ENCODE measurements at regions not wholly inside any gene's neighbourhood (a gene's known extent, or its start where the extent isn't known, plus 50 kb on each side); places are given as distances from the start of the nearest gene placed in this dataset.
"Not testable (repeated sequence)": the region's sequence is repeated elsewhere in the genome, so short reads cannot be mapped to it uniquely, and the experiment has no call there.

DNA sequence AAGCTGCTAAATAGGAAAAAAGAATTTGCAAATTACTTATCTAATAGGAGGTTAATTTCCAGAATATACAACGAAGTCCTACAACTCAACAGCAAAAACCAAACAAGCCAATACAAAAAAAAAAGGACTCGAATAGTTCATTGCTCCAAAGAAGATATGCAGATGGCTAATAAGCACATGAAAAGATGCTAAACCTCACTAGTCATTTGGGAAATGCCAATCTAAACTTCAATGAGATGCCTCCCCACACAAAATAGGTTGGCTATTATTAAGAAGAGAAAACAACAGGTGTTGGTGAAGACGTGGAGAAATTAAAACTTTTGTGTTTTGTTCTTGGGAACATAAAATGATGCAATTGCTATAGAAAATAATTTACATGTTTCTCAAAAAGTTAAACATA, 1634.4 kb upstream of the DDX18 start:
- DNase-seq (ENCODE audit: low read depth, low spot score) (no peak), FAIRE-seq (no peak)
- Histone ChIP-seq H3K27me3 (ENCODE audit: control insufficient read depth, extremely low read depth, insufficient read depth, low read length) (no peaks in the 10 kb centered on the region), H3K4me2 (ENCODE audit: control insufficient read depth, extremely low read depth, insufficient read depth, low read depth, low read length) (no peak overlapping the region), H3K9me3 (ENCODE audit: control insufficient read depth, low read depth, low read length) (no peaks in the 10 kb centered on the region), H3K79me2 (ENCODE audit: control insufficient read depth, insufficient read depth, low read length) (no peaks in the 10 kb centered on the region), H3K27ac (ENCODE audit: control insufficient read depth, insufficient read depth, low read length) (no peak overlapping the region), H3K9me1 (ENCODE audit: control insufficient read depth, extremely low read depth, insufficient read depth, low read length) (no peaks in the 10 kb centered on the region), H4K20me1 (ENCODE audit: control insufficient read depth, extremely low read depth, insufficient read depth, low read length) (no peaks in the 10 kb centered on the region), H3K9ac (ENCODE audit: control insufficient read depth, extremely low read depth, insufficient read depth, low read length) (no peak overlapping the region), H3K36me3 (ENCODE audit: control insufficient read depth in 2 of 2, extremely low read depth in 1 of 2, insufficient read depth in 2 of 2, low read length in 2 of 2) (no peaks in the 10 kb centered on the region), H3K4me1 (ENCODE audit: control insufficient read depth, extremely low read depth, insufficient read depth, low read length) (no peaks in the 10 kb centered on the region), H3K4me3 (ENCODE audit: control insufficient read depth in 2 of 3, extremely low read depth in 1 of 3, insufficient read depth in 2 of 3, low read depth in 1 of 3, low read length in 3 of 3) (no peak overlapping the region), H2AFZ (ENCODE audit: control insufficient read depth, low read length) (no peak overlapping the region)
- TF ChIP-seq, protein P1, sequence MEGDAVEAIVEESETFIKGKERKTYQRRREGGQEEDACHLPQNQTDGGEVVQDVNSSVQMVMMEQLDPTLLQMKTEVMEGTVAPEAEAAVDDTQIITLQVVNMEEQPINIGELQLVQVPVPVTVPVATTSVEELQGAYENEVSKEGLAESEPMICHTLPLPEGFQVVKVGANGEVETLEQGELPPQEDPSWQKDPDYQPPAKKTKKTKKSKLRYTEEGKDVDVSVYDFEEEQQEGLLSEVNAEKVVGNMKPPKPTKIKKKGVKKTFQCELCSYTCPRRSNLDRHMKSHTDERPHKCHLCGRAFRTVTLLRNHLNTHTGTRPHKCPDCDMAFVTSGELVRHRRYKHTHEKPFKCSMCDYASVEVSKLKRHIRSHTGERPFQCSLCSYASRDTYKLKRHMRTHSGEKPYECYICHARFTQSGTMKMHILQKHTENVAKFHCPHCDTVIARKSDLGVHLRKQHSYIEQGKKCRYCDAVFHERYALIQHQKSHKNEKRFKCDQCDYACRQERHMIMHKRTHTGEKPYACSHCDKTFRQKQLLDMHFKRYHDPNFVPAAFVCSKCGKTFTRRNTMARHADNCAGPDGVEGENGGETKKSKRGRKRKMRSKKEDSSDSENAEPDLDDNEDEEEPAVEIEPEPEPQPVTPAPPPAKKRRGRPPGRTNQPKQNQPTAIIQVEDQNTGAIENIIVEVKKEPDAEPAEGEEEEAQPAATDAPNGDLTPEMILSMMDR (optimal IDR thresholded peaks at IDR 0.05 in 1 of 3, IDR thresholded peaks at IDR 0.05 in 1 of 3, conservative IDR thresholded peaks at IDR 0.05 in 1 of 3; ENCODE audit: extremely low read depth in 1 of 3, insufficient read depth in 2 of 3, low read length in 3 of 3): no peak
- TF ChIP-seq EZH2 (IDR thresholded peaks at IDR 0.05; ENCODE audit: low read length): no peak
- dilution Hi-C loops (cut with MboI; ENCODE audit: extremely low pct_ligation_motif_present, low sequenced_read_pairs): no loop called here

DNA sequence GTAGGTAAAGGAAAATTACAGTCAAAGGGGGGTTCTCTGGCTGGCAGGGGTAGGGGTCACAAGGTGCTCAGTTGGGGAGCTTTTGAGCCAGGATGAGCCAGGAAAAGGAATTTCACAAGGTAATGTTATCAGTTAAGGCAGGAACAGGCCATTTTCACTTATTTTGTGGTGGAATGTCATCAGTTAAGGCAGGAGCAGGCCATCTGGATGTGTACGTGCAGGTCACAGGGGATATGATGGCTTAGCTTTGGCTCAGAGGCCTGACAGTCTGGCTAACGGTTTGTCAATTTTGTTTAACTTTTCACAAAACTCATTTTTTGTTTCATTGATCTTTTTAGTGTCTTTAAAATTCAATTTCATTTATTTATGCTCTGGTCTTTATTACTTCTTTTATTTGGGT, 1623.8 kb upstream of the DDX18 start:
- H3K4me1 ChIP-seq (ENCODE audit: control insufficient read depth, extremely low read depth, insufficient read depth, low read length); H3K79me2 ChIP-seq (ENCODE audit: control insufficient read depth, insufficient read depth, low read length); H4K20me1 ChIP-seq (ENCODE audit: control insufficient read depth, extremely low read depth, insufficient read depth, low read length); DNase-seq (ENCODE audit: low read depth, low spot score); H3K9me1 ChIP-seq (ENCODE audit: control insufficient read depth, extremely low read depth, insufficient read depth, low read length); dilution Hi-C loops (cut with MboI; ENCODE audit: extremely low pct_ligation_motif_present, low sequenced_read_pairs); H3K27ac ChIP-seq (ENCODE audit: control insufficient read depth, insufficient read depth, low read length); H3K9me3 ChIP-seq (ENCODE audit: control insufficient read depth, low read depth, low read length); H3K27me3 ChIP-seq (ENCODE audit: control insufficient read depth, extremely low read depth, insufficient read depth, low read length); H3K4me3 ChIP-seq (ENCODE audit: control insufficient read depth in 2 of 3, extremely low read depth in 1 of 3, insufficient read depth in 2 of 3, low read depth in 1 of 3, low read length in 3 of 3); H3K36me3 ChIP-seq (ENCODE audit: control insufficient read depth in 2 of 2, extremely low read depth in 1 of 2, insufficient read depth in 2 of 2, low read length in 2 of 2); H3K4me2 ChIP-seq (ENCODE audit: control insufficient read depth, extremely low read depth, insufficient read depth, low read depth, low read length); H2AFZ ChIP-seq (ENCODE audit: control insufficient read depth, low read length); H3K9ac ChIP-seq (ENCODE audit: control insufficient read depth, extremely low read depth, insufficient read depth, low read length); FAIRE-seq: not testable (repeated sequence)

DNA sequence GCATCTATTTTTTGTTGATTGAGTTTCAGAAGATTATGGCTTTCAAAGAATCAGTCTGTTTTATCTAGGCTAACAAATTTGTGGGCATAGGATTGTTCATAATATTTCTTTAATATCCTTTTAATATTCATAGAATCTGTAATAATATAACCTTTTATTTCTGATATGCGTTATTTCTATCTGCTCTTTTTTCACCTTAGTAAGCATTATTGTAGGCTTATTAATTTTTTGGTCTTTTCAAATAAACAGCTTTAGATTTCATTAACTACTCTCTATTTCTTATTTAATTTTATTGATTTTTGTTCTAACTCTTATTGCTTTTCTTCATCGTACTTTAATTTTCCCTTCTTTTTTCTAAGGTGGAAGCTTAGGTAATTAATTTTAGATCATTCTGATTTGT, 1614.4 kb upstream of the DDX18 start:
- Histone ChIP-seq H2AFZ (ENCODE audit: control insufficient read depth, low read length) (no peak overlapping the region), H3K79me2 (ENCODE audit: control insufficient read depth, insufficient read depth, low read length) (no peaks in the 10 kb centered on the region), H3K9me1 (ENCODE audit: control insufficient read depth, extremely low read depth, insufficient read depth, low read length) (no peaks in the 10 kb centered on the region), H3K4me2 (ENCODE audit: control insufficient read depth, extremely low read depth, insufficient read depth, low read depth, low read length) (no peak overlapping the region), H4K20me1 (ENCODE audit: control insufficient read depth, extremely low read depth, insufficient read depth, low read length) (no peaks in the 10 kb centered on the region), H3K27ac (ENCODE audit: control insufficient read depth, insufficient read depth, low read length) (no peak overlapping the region), H3K36me3 (ENCODE audit: control insufficient read depth in 2 of 2, extremely low read depth in 1 of 2, insufficient read depth in 2 of 2, low read length in 2 of 2) (no peaks in the 10 kb centered on the region), H3K4me3 (ENCODE audit: control insufficient read depth in 2 of 3, extremely low read depth in 1 of 3, insufficient read depth in 2 of 3, low read depth in 1 of 3, low read length in 3 of 3) (no peak overlapping the region), H3K9ac (ENCODE audit: control insufficient read depth, extremely low read depth, insufficient read depth, low read length) (no peak overlapping the region), H3K9me3 (ENCODE audit: control insufficient read depth, low read depth, low read length) (no peaks in the 10 kb centered on the region), H3K4me1 (ENCODE audit: control insufficient read depth, extremely low read depth, insufficient read depth, low read length) (no peaks in the 10 kb centered on the region), H3K27me3 (ENCODE audit: control insufficient read depth, extremely low read depth, insufficient read depth, low read length) (no peaks in the 10 kb centered on the region)
- TF ChIP-seq, protein P1 (optimal IDR thresholded peaks at IDR 0.05 in 1 of 3, IDR thresholded peaks at IDR 0.05 in 1 of 3, conservative IDR thresholded peaks at IDR 0.05 in 1 of 3; ENCODE audit: extremely low read depth in 1 of 3, insufficient read depth in 2 of 3, low read length in 3 of 3): no peak
- no peak for TF ChIP-seq EZH2 (IDR thresholded peaks at IDR 0.05; ENCODE audit: low read length)
- dilution Hi-C loops (cut with MboI; ENCODE audit: extremely low pct_ligation_motif_present, low sequenced_read_pairs): no loop called here
- no peak for FAIRE-seq
- DNase-seq (ENCODE audit: low read depth, low spot score): no peak
